ENCODE measurements at regions not wholly inside any gene's neighbourhood (a gene's known extent, or its start where the extent isn't known, plus 50 kb on each side); places are given as distances from the start of the nearest gene placed in this dataset.

DNA sequence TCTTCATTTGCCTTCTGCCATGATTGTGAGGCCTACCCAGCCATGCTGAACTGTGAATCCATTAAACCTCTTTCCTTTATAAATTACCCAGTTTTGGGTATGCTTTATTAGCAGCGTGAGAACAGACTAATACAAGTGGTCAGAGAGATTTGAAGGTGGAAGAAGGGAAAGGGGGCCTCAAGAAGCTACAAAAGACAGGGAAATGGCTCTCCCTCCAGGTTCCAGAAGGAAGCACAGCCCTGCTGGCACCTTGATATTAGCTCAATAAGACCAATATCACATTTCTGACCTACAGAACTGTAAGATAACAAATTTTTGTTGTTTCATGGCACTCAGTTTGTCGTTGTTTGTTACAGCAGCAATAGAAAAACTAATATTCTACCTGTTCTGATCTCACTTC lies 536.5 kb upstream of the MARCKS start:
- Histone ChIP-seq H3K4me3 (replicated peaks; ENCODE audit: insufficient read depth, low read length) (no peak overlapping the region), H3K27ac (replicated peaks) (no peak overlapping the region), H3K27me3 (ENCODE audit: insufficient read depth, poor library complexity, severe bottlenecking) (no peaks in the 10 kb centered on the region)
- no peak for DNase-seq (ENCODE audit: low read depth in 1 of 2, low spot score in 1 of 2)
- TF ChIP-seq SPI1 (IDR thresholded peaks at IDR 0.05; ENCODE audit: borderline replicate concordance, low read depth) (no peak), CTCF (IDR thresholded peaks at IDR 0.05; ENCODE audit: insufficient read depth, low read length) (no peak), GABPA (IDR thresholded peaks at IDR 0.05; ENCODE audit: low read depth) (no peak), POLR2AphosphoS5 (IDR thresholded peaks at IDR 0.05; ENCODE audit: low read depth) (no peak)
- TF ChIP-seq, protein P1, sequence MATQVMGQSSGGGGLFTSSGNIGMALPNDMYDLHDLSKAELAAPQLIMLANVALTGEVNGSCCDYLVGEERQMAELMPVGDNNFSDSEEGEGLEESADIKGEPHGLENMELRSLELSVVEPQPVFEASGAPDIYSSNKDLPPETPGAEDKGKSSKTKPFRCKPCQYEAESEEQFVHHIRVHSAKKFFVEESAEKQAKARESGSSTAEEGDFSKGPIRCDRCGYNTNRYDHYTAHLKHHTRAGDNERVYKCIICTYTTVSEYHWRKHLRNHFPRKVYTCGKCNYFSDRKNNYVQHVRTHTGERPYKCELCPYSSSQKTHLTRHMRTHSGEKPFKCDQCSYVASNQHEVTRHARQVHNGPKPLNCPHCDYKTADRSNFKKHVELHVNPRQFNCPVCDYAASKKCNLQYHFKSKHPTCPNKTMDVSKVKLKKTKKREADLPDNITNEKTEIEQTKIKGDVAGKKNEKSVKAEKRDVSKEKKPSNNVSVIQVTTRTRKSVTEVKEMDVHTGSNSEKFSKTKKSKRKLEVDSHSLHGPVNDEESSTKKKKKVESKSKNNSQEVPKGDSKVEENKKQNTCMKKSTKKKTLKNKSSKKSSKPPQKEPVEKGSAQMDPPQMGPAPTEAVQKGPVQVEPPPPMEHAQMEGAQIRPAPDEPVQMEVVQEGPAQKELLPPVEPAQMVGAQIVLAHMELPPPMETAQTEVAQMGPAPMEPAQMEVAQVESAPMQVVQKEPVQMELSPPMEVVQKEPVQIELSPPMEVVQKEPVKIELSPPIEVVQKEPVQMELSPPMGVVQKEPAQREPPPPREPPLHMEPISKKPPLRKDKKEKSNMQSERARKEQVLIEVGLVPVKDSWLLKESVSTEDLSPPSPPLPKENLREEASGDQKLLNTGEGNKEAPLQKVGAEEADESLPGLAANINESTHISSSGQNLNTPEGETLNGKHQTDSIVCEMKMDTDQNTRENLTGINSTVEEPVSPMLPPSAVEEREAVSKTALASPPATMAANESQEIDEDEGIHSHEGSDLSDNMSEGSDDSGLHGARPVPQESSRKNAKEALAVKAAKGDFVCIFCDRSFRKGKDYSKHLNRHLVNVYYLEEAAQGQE (IDR thresholded peaks at IDR 0.05; ENCODE audit: insufficient replicate concordance, low read depth): no peak

GRCh38 chr6:113326781-113327180 lies 530.4 kb upstream of the MARCKS start:
- DNase-seq (ENCODE audit: low read depth in 1 of 2, low spot score in 1 of 2): no peak
- no peak overlapping the region for H3K4me3 ChIP-seq (replicated peaks; ENCODE audit: insufficient read depth, low read length)
- H3K27ac ChIP-seq (replicated peaks): no peak overlapping the region
- no peaks in the 10 kb centered on the region for H3K27me3 ChIP-seq (ENCODE audit: insufficient read depth, poor library complexity, severe bottlenecking)
- TF ChIP-seq CTCF (IDR thresholded peaks at IDR 0.05; ENCODE audit: insufficient read depth, low read length) (no peak), POLR2AphosphoS5 (IDR thresholded peaks at IDR 0.05; ENCODE audit: low read depth) (no peak), GABPA (IDR thresholded peaks at IDR 0.05; ENCODE audit: low read depth) (no peak), SPI1 (IDR thresholded peaks at IDR 0.05; ENCODE audit: borderline replicate concordance, low read depth) (no peak)
- TF ChIP-seq, protein P1 (IDR thresholded peaks at IDR 0.05; ENCODE audit: insufficient replicate concordance, low read depth): no peak

GRCh38 chr6:113328886-113329381 lies 528.2 kb upstream of the MARCKS start:
- DNase-seq (ENCODE audit: low read depth in 1 of 2, low spot score in 1 of 2): no peak
- Histone ChIP-seq H3K27ac (replicated peaks) (no peak overlapping the region), H3K4me3 (replicated peaks; ENCODE audit: insufficient read depth, low read length) (no peak overlapping the region), H3K27me3 (ENCODE audit: insufficient read depth, poor library complexity, severe bottlenecking) (no peaks in the 10 kb centered on the region)
- TF ChIP-seq, protein P1 (IDR thresholded peaks at IDR 0.05; ENCODE audit: insufficient replicate concordance, low read depth): no peak
- TF ChIP-seq CTCF (IDR thresholded peaks at IDR 0.05; ENCODE audit: insufficient read depth, low read length) (no peak), GABPA (IDR thresholded peaks at IDR 0.05; ENCODE audit: low read depth) (no peak), POLR2AphosphoS5 (IDR thresholded peaks at IDR 0.05; ENCODE audit: low read depth) (no peak), SPI1 (IDR thresholded peaks at IDR 0.05; ENCODE audit: borderline replicate concordance, low read depth) (no peak)
